ENCODE measurements at regions not wholly inside any gene's neighbourhood (a gene's known extent, or its start where the extent isn't known, plus 50 kb on each side); places are given as distances from the start of the nearest gene placed in this dataset.
"Not testable (repeated sequence)": the region's sequence is repeated elsewhere in the genome, so short reads cannot be mapped to it uniquely, and the experiment has no call there.

DNA sequence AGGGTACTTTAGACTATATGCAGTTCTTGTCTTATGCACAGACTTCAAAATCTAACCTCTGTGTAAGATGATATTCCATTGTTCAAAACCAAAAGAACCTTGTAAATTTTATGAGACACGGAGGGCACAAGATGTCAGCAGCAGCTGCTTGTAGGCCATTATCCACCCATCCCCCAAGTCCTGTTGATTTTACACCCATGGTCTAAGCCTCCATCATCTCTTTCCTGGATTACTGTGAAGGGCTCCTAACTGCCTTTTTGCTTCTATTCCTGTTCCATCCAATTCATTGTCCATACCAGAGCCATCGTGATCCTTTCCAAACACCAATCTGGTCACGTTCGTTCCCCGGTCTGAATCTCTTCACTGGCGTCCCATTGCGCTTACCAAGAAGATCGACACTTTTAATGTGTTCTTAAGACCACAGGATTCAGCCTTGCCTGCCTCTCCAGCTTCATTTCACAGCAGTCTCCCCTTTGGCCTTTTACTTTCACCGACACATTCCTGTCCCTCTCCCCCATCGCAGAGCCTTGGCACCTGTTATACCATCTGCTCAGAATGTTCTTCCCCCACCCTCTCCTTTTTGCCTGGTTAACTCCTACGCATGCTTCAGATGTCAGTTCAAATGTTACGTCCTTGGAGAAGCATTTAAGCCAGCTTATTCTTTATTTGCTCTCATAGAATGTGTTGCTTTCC is 107.3 kb upstream of the POU3F1 start:
- DNase-seq = no peak

DNA sequence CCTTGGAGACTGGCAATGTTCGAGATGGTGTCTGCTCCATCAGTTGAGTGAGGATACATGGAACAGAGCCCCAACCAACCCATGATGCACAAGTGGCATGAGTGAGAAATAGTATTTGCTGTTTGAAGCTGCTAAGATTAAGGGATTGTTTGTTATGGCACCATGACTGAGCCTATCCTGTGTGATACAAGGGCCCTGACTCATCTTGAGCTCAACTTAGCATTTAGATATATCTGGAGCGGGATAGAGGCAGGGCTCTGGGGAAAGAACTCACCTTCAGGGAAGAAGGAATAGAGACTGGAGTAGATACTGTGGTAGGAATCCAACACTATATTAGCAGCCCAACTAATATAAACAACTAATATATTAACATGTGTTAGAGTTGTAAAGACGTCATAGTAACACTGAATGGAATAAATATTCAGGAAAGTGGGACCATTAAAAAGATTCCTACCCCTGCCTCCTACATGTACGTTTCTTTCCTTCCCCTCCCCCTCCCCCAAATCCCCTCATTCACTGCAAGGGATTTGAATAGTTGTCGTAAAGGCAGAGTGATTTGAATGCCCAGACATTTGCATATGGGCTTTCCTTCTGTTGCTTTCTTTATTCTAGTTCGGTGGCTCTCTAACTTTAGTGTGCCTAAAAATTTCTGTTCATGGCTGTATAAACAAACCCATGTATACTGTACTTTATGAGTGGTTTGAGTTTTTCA is 106.6 kb upstream of the POU3F1 start:
- DNase-seq = no peak

DNA sequence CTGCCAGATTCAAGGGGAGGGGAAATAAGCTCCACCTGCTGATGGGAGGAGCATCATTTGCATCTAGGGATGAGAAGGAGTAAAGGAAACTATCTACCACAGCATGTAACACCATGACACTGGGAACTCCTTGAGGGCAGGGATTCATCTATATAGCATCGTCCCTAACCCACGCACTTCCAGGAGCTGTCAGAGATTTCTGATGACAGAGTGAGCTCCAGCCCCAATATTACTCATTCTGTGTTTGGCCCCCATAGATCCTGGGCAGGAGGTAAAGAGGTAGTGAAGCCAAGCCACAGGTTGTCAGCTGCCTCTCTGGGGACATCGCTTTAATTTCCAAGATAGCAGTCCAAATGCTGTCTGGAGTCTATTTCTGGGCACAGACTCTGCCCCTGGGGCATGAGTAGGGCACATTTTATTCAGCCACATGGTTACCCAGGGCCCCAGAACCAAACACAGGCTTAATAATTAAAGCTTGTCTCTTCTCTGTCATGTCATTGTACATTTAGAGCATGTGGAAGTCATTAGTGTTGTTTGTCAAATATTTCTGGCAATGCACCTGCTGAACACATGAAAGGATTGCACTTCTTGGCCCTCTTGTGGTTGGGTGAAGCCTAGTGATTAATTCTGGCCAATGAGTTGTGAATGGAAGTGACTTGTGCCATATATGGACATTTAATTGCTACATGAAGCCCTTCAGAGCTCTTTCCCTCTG is 105.9 kb upstream of the POU3F1 start:
- peak; percentile 99 for DNase-seq

DNA sequence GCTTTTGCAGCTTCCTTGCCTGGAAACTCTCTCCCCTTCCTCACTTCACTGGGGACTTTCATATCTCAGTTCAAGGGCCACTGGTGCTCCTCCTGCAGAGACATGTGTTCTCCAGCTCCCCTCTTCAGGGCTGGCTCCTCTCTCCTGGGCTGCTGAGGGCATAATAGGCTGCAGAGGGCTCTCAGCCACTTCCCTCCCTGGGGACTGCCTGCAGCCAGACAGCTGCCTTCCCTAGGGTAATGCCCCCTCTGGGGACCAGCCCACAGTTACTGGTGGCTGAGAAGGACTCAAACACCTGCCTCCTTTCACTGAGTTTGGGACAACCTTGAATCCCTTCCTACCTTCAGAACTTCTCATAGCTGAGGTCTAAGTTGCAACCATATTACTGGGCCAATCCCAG is 104.8 kb upstream of the POU3F1 start:
- DNase-seq = no peak

DNA sequence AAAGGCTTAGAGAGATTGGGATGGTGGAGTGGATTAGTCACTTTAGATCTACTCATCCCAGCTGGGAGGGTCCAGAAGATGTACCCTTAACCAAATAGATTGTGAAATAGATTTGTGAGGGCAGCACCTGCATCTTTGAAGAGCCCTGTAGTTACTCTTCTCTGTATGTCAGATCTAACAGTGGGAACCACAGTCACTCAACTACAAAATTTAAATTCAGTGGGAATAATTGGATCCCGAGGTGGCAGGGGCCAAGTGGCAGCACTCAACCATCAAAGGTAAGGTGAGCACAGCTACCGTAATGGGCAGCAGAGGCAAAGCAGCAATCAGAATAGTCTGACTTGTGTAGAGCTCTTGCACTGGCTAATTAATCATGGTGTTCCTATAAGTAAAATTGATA is 99.5 kb upstream of the POU3F1 start:
- not testable (repeated sequence) for DNase-seq

DNA sequence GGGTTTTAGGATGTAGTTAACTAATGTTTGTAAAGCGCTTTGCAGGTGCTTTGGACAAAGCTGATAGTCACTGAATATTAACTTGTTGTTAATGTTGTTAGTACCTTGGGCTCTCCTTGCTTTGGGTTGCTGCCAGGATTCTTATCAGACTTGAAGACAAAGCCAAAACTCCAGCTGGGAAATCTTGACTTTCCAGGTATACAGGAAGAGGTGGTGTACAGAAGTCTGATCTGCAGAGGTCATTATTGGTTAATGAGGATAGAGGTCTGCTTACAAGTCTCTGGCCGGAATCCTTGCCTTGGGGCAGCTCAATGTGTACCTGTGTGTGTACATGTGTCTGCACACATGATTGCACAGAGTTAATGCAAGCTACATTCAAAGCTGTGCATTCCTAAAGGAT is 96.0 kb upstream of the POU3F1 start:
- DNase-seq = no peak

DNA sequence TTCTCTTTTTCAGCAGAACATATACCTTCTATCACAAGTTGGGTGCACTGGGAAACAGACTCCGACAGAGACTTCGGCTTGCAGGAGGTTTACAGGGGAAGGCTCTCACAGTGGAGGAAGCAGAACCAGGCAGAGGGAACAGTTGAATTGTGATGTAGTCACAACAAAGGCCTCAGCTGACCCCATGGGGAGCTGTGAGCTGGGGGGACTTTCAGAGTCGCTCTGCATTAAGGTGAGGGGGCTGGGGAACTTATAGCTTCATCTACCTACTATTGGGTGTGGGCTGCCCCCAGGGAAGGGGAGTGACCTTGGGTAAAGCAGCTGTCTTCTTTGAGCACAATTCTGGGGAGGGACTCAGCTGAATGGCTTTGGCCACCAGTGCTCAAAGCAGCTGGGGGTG is 94.9 kb upstream of the POU3F1 start:
- DNase-seq = no peak

DNA sequence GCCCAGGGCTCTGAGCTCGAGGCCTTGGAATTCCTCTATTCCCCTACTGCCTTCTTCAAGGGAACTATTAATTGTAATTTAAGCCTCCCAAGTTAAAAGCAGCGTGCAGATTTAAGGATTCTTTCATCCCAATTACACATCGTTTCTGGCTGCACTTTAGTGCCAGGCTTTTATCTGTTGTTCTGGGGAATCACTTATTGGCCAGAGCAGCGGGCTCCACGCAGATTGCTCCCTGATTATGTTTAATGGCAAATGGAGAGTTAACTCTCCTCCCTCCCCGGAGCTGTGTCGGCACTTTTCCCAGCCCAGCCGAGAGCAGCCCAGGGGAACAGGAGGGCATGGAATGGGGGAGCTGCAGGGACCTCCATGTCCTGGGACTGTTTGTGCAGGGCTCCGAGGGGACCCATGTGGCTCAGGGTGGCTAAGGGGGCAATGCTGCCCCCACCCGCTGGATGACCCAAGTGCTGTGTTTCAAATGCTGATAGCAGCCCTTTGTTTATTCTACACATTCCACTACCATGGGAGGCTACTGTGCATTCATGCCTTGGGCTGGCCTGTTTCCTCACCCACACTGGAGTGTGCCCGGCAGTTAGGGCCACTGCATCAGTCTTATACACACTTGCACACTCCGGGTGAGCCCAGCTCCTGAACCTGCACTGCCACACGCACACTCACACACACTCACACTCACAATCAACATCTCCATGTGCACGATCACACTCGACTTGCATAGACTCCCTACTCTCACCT is 93.3 kb upstream of the POU3F1 start:
- no peak for DNase-seq

DNA sequence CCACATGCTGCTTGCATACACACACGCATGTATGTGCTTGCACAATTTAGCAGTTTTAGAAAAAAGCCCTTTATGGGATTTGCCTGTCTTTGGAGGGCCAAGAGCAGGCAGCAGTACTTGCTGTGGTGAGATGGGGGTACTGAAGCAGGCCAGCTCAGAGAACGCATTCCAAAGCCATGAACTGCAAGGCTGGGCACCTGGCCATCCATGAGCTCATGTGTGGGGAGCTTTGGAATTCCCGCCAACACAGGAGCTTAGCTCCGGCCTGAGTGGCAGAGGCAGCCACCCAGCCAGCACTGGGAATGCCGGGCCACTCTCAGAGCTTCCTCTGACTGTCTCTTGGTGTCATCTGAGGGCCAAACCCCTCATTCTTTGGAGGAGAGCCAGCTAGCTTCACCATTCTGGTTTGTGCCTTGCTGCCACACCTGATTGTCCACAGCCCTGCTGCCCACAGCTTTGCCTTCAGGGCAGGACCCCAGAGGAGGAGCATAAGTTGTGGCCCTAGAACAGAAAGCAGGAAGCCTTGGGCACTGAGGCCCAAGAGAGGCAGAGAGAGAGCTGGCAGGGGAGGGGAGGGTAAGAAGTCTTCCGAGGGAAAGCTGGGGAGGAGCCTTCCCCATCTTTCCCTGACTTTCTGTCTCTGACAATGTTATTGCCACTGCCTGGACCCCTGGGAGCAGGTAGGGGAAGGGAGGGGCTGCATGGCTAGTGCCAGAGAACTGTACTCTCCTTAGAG is 92.1 kb upstream of the POU3F1 start:
- DNase-seq = no peak

DNA sequence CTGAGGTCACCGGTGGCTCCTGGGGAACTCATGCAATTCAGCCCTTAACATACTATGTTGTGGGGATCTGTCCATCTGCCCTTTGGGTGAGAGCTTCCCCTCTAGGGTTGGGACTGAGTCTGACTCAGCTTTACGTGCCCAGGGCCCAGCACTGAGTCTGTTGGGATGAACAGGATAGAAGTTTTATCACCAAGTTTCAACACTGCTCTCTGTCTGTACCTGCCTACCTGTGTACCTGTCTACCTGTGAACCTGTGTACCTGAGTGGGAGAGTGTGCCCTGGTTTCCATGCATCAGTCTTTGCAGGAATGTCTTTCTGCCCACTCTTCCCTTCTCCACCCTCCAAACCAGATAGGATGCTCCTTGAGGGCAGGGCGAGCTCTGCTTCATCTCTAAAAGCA is 90.6 kb upstream of the POU3F1 start:
- no peak for DNase-seq

DNA sequence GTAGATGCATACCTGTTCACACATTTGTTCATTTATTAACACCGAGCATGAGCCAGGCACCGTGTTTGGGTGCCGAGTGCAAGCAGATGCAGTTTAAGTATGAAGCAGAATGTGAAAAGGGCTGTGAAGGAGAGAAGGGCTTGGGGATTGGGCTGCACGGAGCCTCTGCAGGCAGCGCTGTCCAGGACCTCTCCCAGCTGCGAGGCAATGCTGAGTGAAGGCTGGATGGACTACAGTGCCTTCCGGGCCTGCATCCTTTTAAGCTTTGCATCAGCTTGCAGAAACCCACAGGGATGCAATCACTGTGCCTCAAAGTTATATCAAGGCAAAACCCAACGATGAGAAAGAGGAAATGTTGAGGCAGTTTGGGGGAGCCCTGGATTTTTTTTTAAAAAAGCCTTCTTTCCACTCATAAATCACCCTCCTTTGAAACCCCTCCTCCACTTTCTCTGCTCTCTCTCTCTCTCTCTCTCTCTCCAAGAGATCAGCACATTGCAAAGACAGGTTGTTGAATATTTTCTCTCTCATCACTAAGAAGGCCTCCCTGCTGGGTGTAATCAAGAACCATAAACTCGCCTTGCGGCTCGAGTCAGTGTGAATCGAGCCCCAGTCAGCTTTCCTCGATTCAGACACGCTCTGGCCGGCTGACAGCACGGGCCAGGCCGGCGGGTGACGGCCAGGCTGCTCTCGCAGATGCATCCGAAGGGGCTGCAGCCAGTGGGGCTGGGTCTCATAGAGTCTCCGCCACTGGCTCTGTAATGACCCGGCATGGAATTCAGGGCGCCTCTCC is 89.2 kb upstream of the POU3F1 start:
- no peak for DNase-seq

DNA sequence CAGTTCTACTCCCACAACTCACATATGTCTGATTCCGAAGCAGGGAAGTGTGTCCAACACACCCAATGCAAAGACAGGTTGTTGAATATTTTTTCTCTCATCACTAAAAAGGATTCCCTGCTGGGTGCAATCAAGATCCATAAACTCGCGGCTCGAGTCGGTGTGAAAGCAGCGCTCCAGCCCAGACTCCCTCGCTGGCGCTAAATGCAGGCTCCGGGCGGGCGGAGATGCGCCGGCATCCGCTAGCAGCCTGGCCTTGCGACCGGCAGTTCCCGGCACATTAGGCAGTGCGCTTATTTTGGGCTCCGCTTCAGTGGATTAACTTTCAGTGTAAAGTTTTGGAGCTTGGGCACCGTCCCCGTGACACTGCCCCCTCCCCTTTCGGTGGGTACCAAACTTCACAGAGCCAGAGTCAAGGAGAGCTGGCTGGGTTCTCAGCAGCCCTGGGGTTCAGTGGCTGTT is 87.7 kb upstream of the POU3F1 start:
- DNase-seq = no peak

DNA sequence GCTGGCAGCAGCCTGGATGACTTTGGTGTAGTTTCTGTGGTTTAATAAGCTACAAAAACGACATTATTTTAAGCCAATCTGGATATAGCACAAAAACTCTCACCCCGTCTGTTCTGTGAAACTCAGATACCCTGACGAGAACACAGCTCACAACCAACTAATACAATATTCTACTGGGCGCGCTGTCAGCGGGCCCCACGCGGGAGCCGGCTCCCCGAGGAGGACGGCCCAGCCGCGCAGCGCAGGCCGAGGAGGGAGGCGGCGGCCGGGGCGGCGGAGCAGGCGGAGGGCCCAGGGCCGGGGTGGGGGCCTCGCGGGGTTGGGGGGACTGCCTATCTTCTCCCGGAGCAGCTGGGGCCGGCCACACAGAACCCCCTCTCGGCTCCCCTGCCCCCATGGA is 87.2 kb upstream of the POU3F1 start:
- no peak for DNase-seq

DNA sequence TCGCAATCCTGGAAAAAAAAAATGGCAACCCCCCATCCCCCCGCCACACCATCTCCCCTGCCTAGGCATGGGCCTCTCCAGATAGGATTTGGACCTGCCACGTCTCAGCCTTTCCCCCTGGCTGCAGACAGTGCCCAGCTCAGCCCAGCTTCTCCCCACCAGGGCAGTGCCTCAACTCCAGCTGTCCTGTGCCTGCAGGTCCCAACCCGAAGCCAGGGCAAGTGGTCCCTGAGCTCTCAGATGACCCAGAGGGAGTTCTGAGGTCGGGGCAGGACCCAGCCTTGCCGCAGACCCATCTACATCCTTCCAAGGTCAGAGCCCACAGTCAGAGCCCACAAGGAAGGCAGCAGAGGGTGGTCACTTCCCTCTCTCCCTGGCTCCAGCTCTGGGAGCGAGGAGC is 86.7 kb upstream of the POU3F1 start:
- no peak for DNase-seq

DNA sequence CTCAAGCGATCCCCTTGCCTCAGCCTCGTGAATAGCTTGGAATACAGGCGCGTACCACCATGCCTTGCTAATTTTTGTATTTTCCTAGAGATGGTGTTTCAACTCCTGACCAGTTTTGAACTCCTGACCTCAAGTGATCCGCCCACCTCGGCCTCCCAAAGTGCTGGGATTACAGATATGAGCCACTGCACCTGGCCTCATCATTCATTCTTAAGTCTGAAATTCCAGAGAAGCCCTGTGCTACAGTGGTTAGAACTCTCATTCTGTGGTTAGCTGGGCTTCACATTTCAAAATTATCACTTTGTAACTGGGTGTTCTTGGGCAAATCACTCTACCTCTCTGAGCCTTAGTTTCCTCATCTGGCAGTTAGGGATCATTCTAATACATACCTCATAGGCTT is 86.1 kb upstream of the POU3F1 start:
- no peak for DNase-seq

DNA sequence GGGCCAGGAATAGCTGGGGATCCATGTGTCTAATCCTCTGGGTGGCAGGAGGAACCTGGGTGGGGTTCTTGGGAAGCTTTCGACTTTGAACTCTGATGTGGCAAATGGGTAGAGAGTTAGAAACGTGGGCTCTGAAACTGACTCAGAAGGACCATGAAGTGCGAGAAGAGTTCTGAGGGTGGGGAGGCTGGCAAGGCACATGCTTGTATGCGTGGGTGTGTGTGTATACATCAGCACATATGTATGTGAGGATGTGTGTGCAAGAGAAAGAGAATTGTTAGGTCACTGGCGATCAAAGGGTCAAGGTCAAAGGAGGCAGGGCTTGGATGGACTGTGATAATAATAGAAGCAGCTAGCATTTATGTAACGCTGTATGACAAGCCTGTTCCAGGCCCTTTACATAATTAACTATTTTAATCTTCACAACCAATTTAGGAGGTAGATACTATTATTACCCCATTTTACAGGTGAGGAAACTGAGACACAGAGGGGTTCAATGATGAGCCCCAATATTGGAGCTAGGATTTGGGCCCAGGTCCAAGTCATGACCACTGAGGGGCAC is 84.5 kb upstream of the POU3F1 start:
- DNase-seq = no peak

DNA sequence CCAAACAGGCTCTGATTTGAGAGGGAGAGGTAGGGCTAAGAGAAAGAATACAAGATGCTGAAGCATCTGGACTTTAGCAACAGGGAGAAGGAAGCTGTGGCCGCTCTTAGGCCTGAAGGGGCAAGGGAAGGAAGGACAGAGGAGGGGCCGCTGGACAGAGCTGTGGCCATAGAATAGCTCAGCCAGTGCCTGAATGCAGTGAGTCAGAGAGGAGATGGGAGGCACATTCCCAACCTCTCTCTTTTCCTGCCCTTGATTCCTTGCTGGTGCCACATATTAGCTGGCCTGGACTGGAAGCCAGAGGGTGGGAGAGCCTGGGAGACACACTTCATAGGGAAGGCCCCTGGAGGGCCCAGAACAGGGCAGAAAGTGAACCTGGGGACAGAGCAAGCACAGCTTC is 83.4 kb upstream of the POU3F1 start:
- DNase-seq = no peak

DNA sequence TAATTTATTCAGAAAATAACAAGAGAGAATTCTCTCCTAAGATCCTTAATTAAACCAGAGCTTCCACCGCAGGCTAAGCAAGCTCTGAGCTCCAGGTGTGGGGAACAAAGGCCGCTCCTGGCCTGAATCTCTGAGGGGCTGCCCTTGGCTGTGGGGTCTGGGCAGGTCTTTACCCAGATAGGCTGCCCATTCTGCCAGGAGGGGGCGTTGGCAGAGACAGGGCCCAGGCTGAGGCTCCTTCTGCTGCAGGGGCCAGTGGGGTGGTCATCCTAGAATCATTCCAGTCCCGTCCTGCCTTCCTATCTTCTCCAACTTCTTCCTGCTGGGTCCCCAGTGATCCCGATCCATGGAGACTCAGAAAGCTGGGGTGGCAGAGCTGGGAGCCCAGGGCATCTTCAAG is 82.9 kb upstream of the POU3F1 start:
- no peak for DNase-seq

DNA sequence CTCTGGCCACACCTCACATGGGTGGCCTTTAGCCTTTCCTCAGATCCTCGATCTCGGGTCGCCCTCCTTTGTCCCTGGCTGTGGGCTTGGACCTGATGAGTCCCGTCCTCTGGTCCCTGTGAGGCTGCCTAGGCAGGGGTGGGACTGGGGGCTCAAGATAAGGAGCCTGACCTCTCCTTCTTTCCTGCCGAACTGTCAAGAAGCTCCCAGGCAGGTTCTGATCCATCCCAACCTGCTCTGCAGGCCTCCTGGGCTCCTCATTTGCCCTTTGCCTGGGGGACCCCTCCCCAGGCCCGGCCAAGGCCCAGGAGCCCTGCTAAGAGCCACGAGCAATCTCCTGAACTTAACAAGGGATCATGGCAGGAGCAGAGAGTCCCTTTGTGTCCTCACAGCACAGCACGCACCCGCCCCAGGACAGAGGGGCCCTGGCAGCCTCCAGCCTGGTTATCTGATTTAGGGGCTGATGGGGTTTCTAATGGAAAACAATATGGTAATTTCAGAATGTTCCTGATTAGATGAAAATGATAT is 82.4 kb upstream of the POU3F1 start:
- DNase-seq = no peak

DNA sequence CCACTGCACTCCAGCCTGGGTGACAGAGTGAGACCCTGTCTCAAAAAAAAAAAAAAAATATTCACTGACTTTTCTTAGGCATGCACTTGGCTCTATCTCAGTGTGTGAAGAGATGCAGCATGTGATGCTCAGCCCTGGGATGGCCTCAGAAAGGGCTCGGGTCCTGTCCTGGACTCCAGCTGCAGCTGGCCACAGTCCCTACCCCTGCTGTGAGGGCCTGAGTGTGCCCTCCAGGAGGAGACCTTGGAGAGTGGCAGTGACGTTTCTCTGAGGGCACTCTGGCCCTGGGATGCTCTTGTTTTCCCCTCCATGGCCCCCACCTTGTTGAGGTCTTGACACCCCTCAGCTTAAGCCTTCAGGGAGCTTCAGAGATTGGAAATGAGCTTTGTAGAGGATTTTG is 81.9 kb upstream of the POU3F1 start:
- DNase-seq = no peak

DNA sequence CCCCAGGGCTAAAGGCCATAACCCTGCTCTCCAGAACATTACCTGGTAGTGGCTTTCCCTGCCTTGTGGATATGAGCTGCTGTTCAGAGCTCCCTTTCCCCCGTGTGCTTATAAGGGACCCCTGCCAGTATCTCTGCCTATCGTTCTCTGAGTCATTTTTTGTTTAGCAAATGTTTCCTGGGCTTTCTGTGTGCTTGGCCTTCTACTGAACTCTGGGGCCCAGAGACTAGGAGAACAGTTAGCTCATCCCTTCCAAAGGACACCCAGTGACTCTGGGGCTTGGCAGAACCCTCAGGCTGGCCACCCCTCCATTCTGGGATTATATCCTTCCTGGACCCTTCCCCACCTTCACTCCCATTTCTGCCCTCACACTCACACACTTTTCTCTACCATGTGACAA is 80.8 kb upstream of the POU3F1 start:
- DNase-seq = no peak
